ENCODE measurements at regions not wholly inside any gene's neighbourhood (a gene's known extent, or its start where the extent isn't known, plus 50 kb on each side); places are given as distances from the start of the nearest gene placed in this dataset.

GRCh38 chr2:137809252-137809651, 155.0 kb upstream of the HNMT start:
- Histone ChIP-seq H3K4me3 (ENCODE audit: control insufficient read depth in 2 of 3, extremely low read depth in 1 of 3, insufficient read depth in 2 of 3, low read depth in 1 of 3, low read length in 3 of 3) (no peak overlapping the region), H3K9ac (ENCODE audit: control insufficient read depth, extremely low read depth, insufficient read depth, low read length) (no peak overlapping the region), H2AFZ (ENCODE audit: control insufficient read depth, low read length) (no peak overlapping the region), H3K27ac (ENCODE audit: control insufficient read depth, insufficient read depth, low read length) (no peak overlapping the region), H4K20me1 (ENCODE audit: control insufficient read depth, extremely low read depth, insufficient read depth, low read length) (no peaks in the 10 kb centered on the region), H3K36me3 (ENCODE audit: control insufficient read depth in 2 of 2, extremely low read depth in 1 of 2, insufficient read depth in 2 of 2, low read length in 2 of 2) (no peaks in the 10 kb centered on the region), H3K9me1 (ENCODE audit: control insufficient read depth, extremely low read depth, insufficient read depth, low read length) (no peaks in the 10 kb centered on the region), H3K9me3 (ENCODE audit: control insufficient read depth, low read depth, low read length) (no peaks in the 10 kb centered on the region), H3K4me2 (ENCODE audit: control insufficient read depth, extremely low read depth, insufficient read depth, low read depth, low read length) (no peak overlapping the region), H3K79me2 (ENCODE audit: control insufficient read depth, insufficient read depth, low read length) (no peaks in the 10 kb centered on the region), H3K4me1 (ENCODE audit: control insufficient read depth, extremely low read depth, insufficient read depth, low read length) (no peaks in the 10 kb centered on the region), H3K27me3 (ENCODE audit: control insufficient read depth, extremely low read depth, insufficient read depth, low read length) (no peaks in the 10 kb centered on the region)
- DNase-seq (ENCODE audit: low read depth, low spot score) (no peak), FAIRE-seq (no peak)
- dilution Hi-C loops (cut with MboI; ENCODE audit: extremely low pct_ligation_motif_present, low sequenced_read_pairs) = no loop called here
- TF ChIP-seq CTCF (optimal IDR thresholded peaks at IDR 0.05 in 1 of 3, IDR thresholded peaks at IDR 0.05 in 1 of 3, conservative IDR thresholded peaks at IDR 0.05 in 1 of 3; ENCODE audit: extremely low read depth in 1 of 3, insufficient read depth in 2 of 3, low read length in 3 of 3) = no peak

GRCh38 chr2:137809837-137810236, 154.4 kb upstream of the HNMT start:
- H2AFZ ChIP-seq (ENCODE audit: control insufficient read depth, low read length) = no peak overlapping the region
- TF ChIP-seq CTCF (optimal IDR thresholded peaks at IDR 0.05 in 1 of 3, IDR thresholded peaks at IDR 0.05 in 1 of 3, conservative IDR thresholded peaks at IDR 0.05 in 1 of 3; ENCODE audit: extremely low read depth in 1 of 3, insufficient read depth in 2 of 3, low read length in 3 of 3) = no peak
- no peak for TF ChIP-seq EZH2 (IDR thresholded peaks at IDR 0.05; ENCODE audit: low read length)
- no peaks in the 10 kb centered on the region for H3K4me1 ChIP-seq (ENCODE audit: control insufficient read depth, extremely low read depth, insufficient read depth, low read length)
- DNase-seq (ENCODE audit: low read depth, low spot score) (no peak), FAIRE-seq (no peak)
- no peak overlapping the region for H3K27ac ChIP-seq (ENCODE audit: control insufficient read depth, insufficient read depth, low read length)
- no peaks in the 10 kb centered on the region for H3K36me3 ChIP-seq (ENCODE audit: control insufficient read depth in 2 of 2, extremely low read depth in 1 of 2, insufficient read depth in 2 of 2, low read length in 2 of 2)
- no peaks in the 10 kb centered on the region for H3K79me2 ChIP-seq (ENCODE audit: control insufficient read depth, insufficient read depth, low read length)
- no peak overlapping the region for H3K9ac ChIP-seq (ENCODE audit: control insufficient read depth, extremely low read depth, insufficient read depth, low read length)
- H3K4me3 ChIP-seq (ENCODE audit: control insufficient read depth in 2 of 3, extremely low read depth in 1 of 3, insufficient read depth in 2 of 3, low read depth in 1 of 3, low read length in 3 of 3) = no peak overlapping the region
- H3K9me1 ChIP-seq (ENCODE audit: control insufficient read depth, extremely low read depth, insufficient read depth, low read length) = no peaks in the 10 kb centered on the region
- H4K20me1 ChIP-seq (ENCODE audit: control insufficient read depth, extremely low read depth, insufficient read depth, low read length) = no peaks in the 10 kb centered on the region
- dilution Hi-C loops (cut with MboI; ENCODE audit: extremely low pct_ligation_motif_present, low sequenced_read_pairs) = no loop called here
- H3K4me2 ChIP-seq (ENCODE audit: control insufficient read depth, extremely low read depth, insufficient read depth, low read depth, low read length) = no peak overlapping the region
- no peaks in the 10 kb centered on the region for H3K9me3 ChIP-seq (ENCODE audit: control insufficient read depth, low read depth, low read length)
- H3K27me3 ChIP-seq (ENCODE audit: control insufficient read depth, extremely low read depth, insufficient read depth, low read length) = no peaks in the 10 kb centered on the region

Data from keratinocyte (primary cell).